ENCODE measurements at regions not wholly inside any gene's neighbourhood (a gene's known extent, or its start where the extent isn't known, plus 50 kb on each side); places are given as distances from the start of the nearest gene placed in this dataset.

DNA sequence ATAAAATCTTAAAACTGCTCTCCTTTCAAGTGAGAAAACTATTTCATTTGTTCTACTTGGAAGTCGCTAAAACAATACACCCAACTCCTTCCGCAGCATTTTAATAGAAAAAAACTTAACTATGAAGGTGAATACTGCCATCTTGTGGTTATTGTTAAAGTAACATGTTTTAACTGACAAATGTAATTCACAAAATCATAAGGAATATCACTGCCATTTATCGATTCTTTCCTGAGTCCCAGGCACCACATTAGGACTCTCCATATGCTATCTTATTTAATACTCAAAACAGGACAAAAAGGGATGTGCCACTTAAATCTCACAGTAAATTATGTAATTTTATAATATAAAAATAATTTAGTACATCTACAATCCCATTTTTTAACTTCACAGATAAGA is 130.5 kb upstream of the ITGA1 start:
- H3K4me3 ChIP-seq (ENCODE audit: low read depth in 1 of 2, low read length in 2 of 2) = no peak overlapping the region
- H3K36me3 ChIP-seq (ENCODE audit: insufficient read depth, low read length) = no peaks in the 10 kb centered on the region
- H3K27me3 ChIP-seq (ENCODE audit: control insufficient read depth in 1 of 2, insufficient read depth in 2 of 2, low read length in 2 of 2) = no peaks in the 10 kb centered on the region
- no peaks in the 10 kb centered on the region for H3K4me1 ChIP-seq (ENCODE audit: insufficient read depth, low read length)
- no peak overlapping the region for H3K9ac ChIP-seq (ENCODE audit: low read length)
- no peaks in the 10 kb centered on the region for H3K9me3 ChIP-seq (ENCODE audit: low read length)
- H3K27ac ChIP-seq (ENCODE audit: low read depth, low read length) = no peak overlapping the region

DNA sequence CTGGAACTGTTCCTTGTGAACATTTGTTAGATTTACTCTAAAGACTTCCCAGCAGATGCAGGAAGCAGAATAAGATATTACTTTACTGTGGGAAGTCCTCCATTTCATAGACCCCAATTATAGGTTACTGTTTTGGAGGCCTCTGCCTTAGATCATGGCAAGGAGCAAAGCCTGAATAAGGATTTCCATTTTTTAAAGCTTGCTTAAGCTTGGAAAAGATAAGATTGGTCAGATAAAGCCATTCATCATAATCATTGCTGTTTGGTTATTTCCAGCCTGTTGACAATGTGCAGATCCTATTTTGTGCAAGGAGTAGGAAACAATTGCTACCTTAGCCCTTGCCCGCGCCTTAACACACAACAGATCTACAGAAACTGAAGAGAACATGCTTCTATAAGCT is 129.5 kb upstream of the ITGA1 start:
- H3K36me3 ChIP-seq (ENCODE audit: insufficient read depth, low read length) = no peaks in the 10 kb centered on the region
- no peak overlapping the region for H3K27ac ChIP-seq (ENCODE audit: low read depth, low read length)
- no peaks in the 10 kb centered on the region for H3K9me3 ChIP-seq (ENCODE audit: low read length)
- no peak overlapping the region for H3K9ac ChIP-seq (ENCODE audit: low read length)
- no peaks in the 10 kb centered on the region for H3K4me1 ChIP-seq (ENCODE audit: insufficient read depth, low read length)
- no peak overlapping the region for H3K4me3 ChIP-seq (ENCODE audit: low read depth in 1 of 2, low read length in 2 of 2)
- no peaks in the 10 kb centered on the region for H3K27me3 ChIP-seq (ENCODE audit: control insufficient read depth in 1 of 2, insufficient read depth in 2 of 2, low read length in 2 of 2)

GRCh38 chr5:52660621-52661020 is 127.1 kb upstream of the ITGA1 start:
- H3K36me3 ChIP-seq (ENCODE audit: insufficient read depth, low read length) = no peaks in the 10 kb centered on the region
- no peaks in the 10 kb centered on the region for H3K27me3 ChIP-seq (ENCODE audit: control insufficient read depth in 1 of 2, insufficient read depth in 2 of 2, low read length in 2 of 2)
- no peak overlapping the region for H3K27ac ChIP-seq (ENCODE audit: low read depth, low read length)
- no peak overlapping the region for H3K4me3 ChIP-seq (ENCODE audit: low read depth in 1 of 2, low read length in 2 of 2)
- no peaks in the 10 kb centered on the region for H3K9me3 ChIP-seq (ENCODE audit: low read length)
- H3K4me1 ChIP-seq (ENCODE audit: insufficient read depth, low read length) = no peaks in the 10 kb centered on the region
- no peak overlapping the region for H3K9ac ChIP-seq (ENCODE audit: low read length)

- H3K27ac ChIP-seq (ENCODE audit: low read depth, low read length) = no peak overlapping the region
- no peaks in the 10 kb centered on the region for H3K27me3 ChIP-seq (ENCODE audit: control insufficient read depth in 1 of 2, insufficient read depth in 2 of 2, low read length in 2 of 2)
- H3K9me3 ChIP-seq (ENCODE audit: low read length) = no peaks in the 10 kb centered on the region
- H3K4me3 ChIP-seq (ENCODE audit: low read depth in 1 of 2, low read length in 2 of 2) = no peak overlapping the region
- no peaks in the 10 kb centered on the region for H3K36me3 ChIP-seq (ENCODE audit: insufficient read depth, low read length)
- no peak overlapping the region for H3K9ac ChIP-seq (ENCODE audit: low read length)
- no peaks in the 10 kb centered on the region for H3K4me1 ChIP-seq (ENCODE audit: insufficient read depth, low read length)
Observed at GRCh38 chr5:52661903-52662595, 125.7 kb upstream of the ITGA1 start.

DNA sequence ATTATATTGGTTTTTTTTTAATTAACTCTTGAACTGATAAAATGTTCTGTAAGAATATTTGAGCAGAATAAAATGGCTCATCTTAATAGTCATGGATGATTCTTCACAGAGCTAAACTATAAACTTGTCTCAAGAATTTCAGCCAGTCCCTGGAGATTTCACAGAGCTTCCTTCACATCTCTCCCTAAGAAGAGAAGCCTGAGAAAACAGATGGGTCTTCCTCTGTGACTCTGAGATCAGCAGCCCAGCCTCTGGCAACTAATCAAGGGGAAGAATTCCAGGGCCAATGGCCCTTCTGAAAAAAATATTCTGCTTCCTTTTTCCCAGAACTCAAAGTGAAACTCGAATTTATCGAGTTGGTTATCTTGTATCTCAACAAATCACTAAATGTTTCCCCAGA is 122.2 kb upstream of the ITGA1 start:
- H3K36me3 ChIP-seq (ENCODE audit: insufficient read depth, low read length) = no peaks in the 10 kb centered on the region
- no peak overlapping the region for H3K9ac ChIP-seq (ENCODE audit: low read length)
- H3K27me3 ChIP-seq (ENCODE audit: control insufficient read depth in 1 of 2, insufficient read depth in 2 of 2, low read length in 2 of 2) = no peaks in the 10 kb centered on the region
- H3K9me3 ChIP-seq (ENCODE audit: low read length) = no peaks in the 10 kb centered on the region
- H3K27ac ChIP-seq (ENCODE audit: low read depth, low read length) = no peak overlapping the region
- H3K4me3 ChIP-seq (ENCODE audit: low read depth in 1 of 2, low read length in 2 of 2) = peak overlapping the region in 1 of 2 donors; percentile 16
- H3K4me1 ChIP-seq (ENCODE audit: insufficient read depth, low read length) = no peaks in the 10 kb centered on the region

DNA sequence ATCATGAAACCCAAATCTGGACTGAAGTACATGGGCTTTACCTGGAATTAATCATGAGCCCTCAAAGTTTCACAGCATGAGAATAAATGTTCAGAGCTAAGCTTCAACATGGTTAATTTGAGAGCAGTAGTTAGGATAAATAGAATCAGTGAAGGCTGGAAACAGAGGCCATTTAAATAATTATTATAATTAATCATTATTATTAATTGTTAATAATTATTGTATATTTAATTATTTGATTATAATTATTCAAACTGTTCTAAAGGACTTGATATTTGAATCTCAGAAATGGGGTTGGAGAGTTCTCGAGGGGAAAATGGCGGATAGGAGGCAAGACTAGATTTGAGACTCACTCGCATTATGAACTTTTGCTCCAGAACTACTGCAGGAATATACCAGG is 119.6 kb upstream of the ITGA1 start:
- Histone ChIP-seq H3K27ac (ENCODE audit: low read depth, low read length) (no peak overlapping the region), H3K4me3 (ENCODE audit: low read depth in 1 of 2, low read length in 2 of 2) (no peak overlapping the region), H3K9me3 (ENCODE audit: low read length) (no peaks in the 10 kb centered on the region), H3K36me3 (ENCODE audit: insufficient read depth, low read length) (no peaks in the 10 kb centered on the region), H3K9ac (ENCODE audit: low read length) (no peak overlapping the region), H3K4me1 (ENCODE audit: insufficient read depth, low read length) (peaks cover 3% of the 10 kb centered on the region), H3K27me3 (ENCODE audit: control insufficient read depth in 1 of 2, insufficient read depth in 2 of 2, low read length in 2 of 2) (no peaks in the 10 kb centered on the region)

- Histone ChIP-seq H3K9ac (ENCODE audit: low read length) (no peak overlapping the region), H3K27me3 (ENCODE audit: control insufficient read depth in 1 of 2, insufficient read depth in 2 of 2, low read length in 2 of 2) (no peaks in the 10 kb centered on the region), H3K4me3 (ENCODE audit: low read depth in 1 of 2, low read length in 2 of 2) (no peak overlapping the region)
Observed at GRCh38 chr5:52668544-52669185, 119.1 kb upstream of the ITGA1 start.

DNA sequence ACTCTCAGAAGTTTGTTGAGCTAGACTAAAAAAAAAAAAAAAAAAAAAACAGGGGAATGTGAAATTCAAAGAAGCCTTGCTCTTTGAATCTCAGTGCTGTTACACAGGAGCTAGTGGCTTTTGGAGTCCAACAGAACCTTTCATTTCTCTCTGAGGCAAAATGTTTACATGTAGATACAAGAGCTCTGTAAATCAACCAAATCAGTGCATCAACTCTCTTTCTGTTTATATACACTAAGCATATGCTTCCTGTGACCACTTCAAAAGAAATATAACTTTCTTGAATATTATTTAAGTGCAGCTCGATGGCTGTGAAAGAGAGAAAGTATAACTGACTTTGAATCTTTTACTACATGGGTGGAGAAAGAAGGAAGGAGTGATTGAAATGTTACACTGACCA is 115.3 kb upstream of the ITGA1 start:
- H3K9me3 ChIP-seq (ENCODE audit: low read length) = no peaks in the 10 kb centered on the region

More at GRCh38 chr5:52668544-52669185, 119.1 kb upstream of the ITGA1 start:
- Histone ChIP-seq H3K4me1 (ENCODE audit: insufficient read depth, low read length) (peaks cover 8% of the 10 kb centered on the region), H3K36me3 (ENCODE audit: insufficient read depth, low read length) (no peaks in the 10 kb centered on the region), H3K27ac (ENCODE audit: low read depth, low read length) (no peak overlapping the region), H3K9me3 (ENCODE audit: low read length) (no peaks in the 10 kb centered on the region)

GRCh38 chr5:52673495-52673894 is 114.2 kb upstream of the ITGA1 start:
- Histone ChIP-seq H3K9me3 (ENCODE audit: low read length) (no peaks in the 10 kb centered on the region), H3K36me3 (ENCODE audit: insufficient read depth, low read length) (no peaks in the 10 kb centered on the region), H3K27ac (ENCODE audit: low read depth, low read length) (no peak overlapping the region), H3K4me3 (ENCODE audit: low read depth in 1 of 2, low read length in 2 of 2) (no peak overlapping the region), H3K4me1 (ENCODE audit: insufficient read depth, low read length) (peaks cover 8% of the 10 kb centered on the region), H3K9ac (ENCODE audit: low read length) (no peak overlapping the region), H3K27me3 (ENCODE audit: control insufficient read depth in 1 of 2, insufficient read depth in 2 of 2, low read length in 2 of 2) (no peaks in the 10 kb centered on the region)

More for the DNA sequence above, 115.3 kb upstream of the ITGA1 start:
- no peak overlapping the region for H3K4me3 ChIP-seq (ENCODE audit: low read depth in 1 of 2, low read length in 2 of 2)
- H3K27ac ChIP-seq (ENCODE audit: low read depth, low read length) = no peak overlapping the region
- no peaks in the 10 kb centered on the region for H3K27me3 ChIP-seq (ENCODE audit: control insufficient read depth in 1 of 2, insufficient read depth in 2 of 2, low read length in 2 of 2)
- no peak overlapping the region for H3K9ac ChIP-seq (ENCODE audit: low read length)
- H3K36me3 ChIP-seq (ENCODE audit: insufficient read depth, low read length) = no peaks in the 10 kb centered on the region
- peaks cover 8% of the 10 kb centered on the region for H3K4me1 ChIP-seq (ENCODE audit: insufficient read depth, low read length)

- Histone ChIP-seq H3K9ac (ENCODE audit: low read length) (no peak overlapping the region), H3K4me1 (ENCODE audit: insufficient read depth, low read length) (peaks cover 8% of the 10 kb centered on the region), H3K36me3 (ENCODE audit: insufficient read depth, low read length) (no peaks in the 10 kb centered on the region), H3K27ac (ENCODE audit: low read depth, low read length) (no peak overlapping the region), H3K9me3 (ENCODE audit: low read length) (no peaks in the 10 kb centered on the region), H3K4me3 (ENCODE audit: low read depth in 1 of 2, low read length in 2 of 2) (no peak overlapping the region), H3K27me3 (ENCODE audit: control insufficient read depth in 1 of 2, insufficient read depth in 2 of 2, low read length in 2 of 2) (no peaks in the 10 kb centered on the region)
Observed at GRCh38 chr5:52674815-52675545, 112.7 kb upstream of the ITGA1 start.

GRCh38 chr5:52682492-52682891 is 105.2 kb upstream of the ITGA1 start:
- Histone ChIP-seq H3K27me3 (ENCODE audit: control insufficient read depth in 1 of 2, insufficient read depth in 2 of 2, low read length in 2 of 2) (no peaks in the 10 kb centered on the region), H3K9me3 (ENCODE audit: low read length) (no peaks in the 10 kb centered on the region), H3K4me3 (ENCODE audit: low read depth in 1 of 2, low read length in 2 of 2) (no peak overlapping the region), H3K36me3 (ENCODE audit: insufficient read depth, low read length) (no peaks in the 10 kb centered on the region), H3K4me1 (ENCODE audit: insufficient read depth, low read length) (no peaks in the 10 kb centered on the region), H3K9ac (ENCODE audit: low read length) (no peak overlapping the region), H3K27ac (ENCODE audit: low read depth, low read length) (no peak overlapping the region)
